Stimulated activated CD4-positive, alpha-beta T cell treated with anti-CD3 and anti-CD28 coated beads, Interleukin-15, amount 100 ng/mL, for 1 hour (primary cell): ENCODE measurements at regions not wholly inside any gene's neighbourhood (a gene's known extent, or its start where the extent isn't known, plus 50 kb on each side); places are given as distances from the start of the nearest gene placed in this dataset.
"Not testable (repeated sequence)": the region's sequence is repeated elsewhere in the genome, so short reads cannot be mapped to it uniquely, and the experiment has no call there.

Experiments
- DNase-seq, 2 donors: peaks; one replicate each; pipeline ENCODE4 v3.0.0-alpha.2; 2020; ENCODE audit warnings: low read depth in 1 of 2, low spot score in 1 of 2

DNA sequence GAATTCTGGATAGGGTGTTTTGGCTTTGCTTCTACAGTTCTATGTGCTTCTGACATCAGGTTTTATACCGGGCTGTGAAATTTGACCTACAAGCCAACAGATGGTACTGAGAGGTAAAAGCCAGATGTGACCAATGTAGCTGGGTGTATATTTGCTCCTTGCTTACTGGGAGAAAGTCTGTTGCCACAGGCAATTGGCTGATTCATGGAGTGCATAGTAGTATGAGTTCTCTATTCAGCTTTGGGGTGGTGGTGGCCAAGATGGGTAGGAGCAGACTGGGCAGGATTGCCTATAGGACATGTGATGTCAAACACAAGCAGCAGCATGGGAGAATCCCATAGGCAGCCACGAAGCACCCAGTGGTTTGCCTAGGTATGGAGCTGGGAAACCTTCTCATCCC lies 1827.0 kb downstream of the C4orf33 start:
- no peak for DNase-seq

DNA sequence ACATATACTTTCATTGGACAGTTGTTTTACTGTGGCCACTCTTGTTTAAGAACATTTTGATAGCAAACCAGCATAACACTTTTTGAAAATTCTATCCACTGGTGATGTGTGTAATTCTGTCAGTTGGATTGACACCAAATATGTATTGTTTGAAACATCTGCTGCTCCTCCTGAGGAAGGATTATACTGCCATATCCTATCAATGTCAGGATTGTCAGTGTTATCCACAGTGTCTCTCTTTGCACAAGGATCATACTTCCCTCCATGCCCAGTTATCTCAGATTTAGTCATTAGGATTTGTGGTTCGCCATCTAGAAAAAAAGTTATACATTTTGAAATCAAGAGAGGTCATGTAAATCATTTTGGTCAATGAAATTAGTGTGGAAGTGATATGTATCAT lies 1859.6 kb downstream of the C4orf33 start:
- no peak for DNase-seq

- no peak for DNase-seq
Observed at GRCh38 chr4:130985371-130985770, 1889.4 kb downstream of the C4orf33 start.

GRCh38 chr4:130995988-130996387 lies 1900.0 kb downstream of the C4orf33 start:
- DNase-seq = no peak

- DNase-seq = no peak
Observed at GRCh38 chr4:131001371-131001770, 1905.4 kb downstream of the C4orf33 start.

- no peak for DNase-seq
Observed at GRCh38 chr4:131002132-131002531, 1906.2 kb downstream of the C4orf33 start.

GRCh38 chr4:131006388-131006787 lies 1910.4 kb downstream of the C4orf33 start:
- no peak for DNase-seq

DNA sequence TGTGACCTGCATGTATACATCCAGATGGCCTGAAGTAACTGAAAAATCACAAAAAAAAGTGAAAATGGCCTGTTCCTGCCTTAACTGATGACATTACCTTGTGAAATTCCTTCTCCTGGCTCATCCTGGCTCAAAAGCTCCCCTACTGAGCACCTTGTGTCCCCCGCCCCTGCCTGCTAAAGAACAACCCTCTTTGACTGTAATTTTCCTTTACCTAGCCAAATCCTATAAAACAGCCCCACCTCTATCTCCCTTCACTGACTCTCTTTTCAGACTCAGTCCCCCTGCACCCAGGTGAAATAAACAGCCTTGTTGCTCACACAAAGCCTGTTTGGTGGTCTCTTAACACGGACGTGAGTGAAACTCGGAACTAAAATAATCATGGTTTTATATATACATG lies 1916.0 kb downstream of the C4orf33 start:
- not testable (repeated sequence) for DNase-seq

DNA sequence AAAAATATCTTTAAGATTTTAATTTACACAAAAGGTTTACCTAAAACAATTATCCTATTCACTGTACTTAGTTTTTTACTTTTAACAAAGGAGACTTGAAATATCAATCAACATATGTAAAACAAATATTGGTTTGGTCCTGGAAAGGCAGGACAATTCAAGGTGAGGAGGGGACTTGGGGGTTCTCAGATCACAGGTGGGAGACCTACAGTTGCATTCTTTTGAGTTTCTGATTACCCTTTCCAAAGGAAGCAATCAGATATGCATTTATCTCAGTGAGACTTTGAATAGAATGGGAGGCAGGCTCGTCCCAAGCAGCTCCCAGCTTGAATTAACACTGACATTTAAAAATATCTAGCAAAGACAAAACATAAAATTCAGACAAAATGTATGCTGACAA lies 1917.3 kb downstream of the C4orf33 start:
- no peak for DNase-seq

GRCh38 chr4:131026771-131027170 lies 1930.8 kb downstream of the C4orf33 start:
- DNase-seq = no peak

GRCh38 chr4:131044368-131044767 lies 1948.4 kb downstream of the C4orf33 start:
- DNase-seq = no peak

GRCh38 chr4:131046821-131047220 lies 1950.9 kb downstream of the C4orf33 start:
- DNase-seq = no peak

DNA sequence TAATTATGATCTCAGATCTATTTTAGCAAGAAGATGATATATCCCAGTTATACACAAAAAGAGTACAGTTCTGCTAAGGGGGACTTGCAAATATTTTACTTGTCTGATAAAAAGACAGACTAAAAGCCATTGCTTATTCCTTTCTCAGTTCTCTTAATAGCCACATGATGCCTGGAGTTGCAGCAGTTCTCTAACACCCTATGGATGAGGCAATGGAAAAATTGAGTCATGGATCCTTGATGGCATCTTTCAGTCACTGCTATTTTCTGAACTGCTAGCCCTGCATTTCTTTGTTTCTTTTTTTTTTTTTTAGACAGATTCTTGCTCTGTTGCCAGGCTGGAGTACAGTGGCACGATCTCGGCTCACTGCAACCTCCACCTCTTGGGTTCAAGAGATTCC lies 1956.7 kb downstream of the C4orf33 start:
- DNase-seq = no peak

GRCh38 chr4:131054489-131055019 lies 1958.6 kb downstream of the C4orf33 start:
- DNase-seq = no peak

GRCh38 chr4:131061734-131062133 lies 1965.8 kb downstream of the C4orf33 start:
- no peak for DNase-seq

DNA sequence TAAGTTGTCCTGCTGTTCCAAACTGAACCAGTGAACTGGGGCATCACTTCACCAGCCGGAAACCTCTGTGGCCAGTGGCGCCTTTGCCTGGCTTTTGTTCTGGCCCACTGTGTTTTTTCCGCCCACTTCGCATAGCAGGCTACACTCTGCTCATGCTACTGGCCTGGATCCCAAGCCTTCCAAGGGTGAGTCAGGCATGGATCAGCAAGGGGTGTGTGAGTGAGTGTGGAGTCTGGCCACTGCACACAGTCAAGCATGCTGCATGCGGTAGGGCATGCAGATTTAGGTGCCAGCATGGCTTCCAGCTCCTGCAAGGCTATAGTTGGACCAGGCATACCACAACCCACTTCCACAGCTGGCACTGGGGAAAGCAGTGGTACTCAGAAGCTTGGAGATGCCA lies 1967.9 kb downstream of the C4orf33 start:
- DNase-seq = no peak

GRCh38 chr4:131081069-131081468 lies 1985.1 kb downstream of the C4orf33 start:
- DNase-seq = no peak

GRCh38 chr4:131084997-131085396 lies 1989.0 kb downstream of the C4orf33 start:
- no peak for DNase-seq

- no peak for DNase-seq
Observed at GRCh38 chr4:131091896-131092295, 1995.9 kb downstream of the C4orf33 start.

DNA sequence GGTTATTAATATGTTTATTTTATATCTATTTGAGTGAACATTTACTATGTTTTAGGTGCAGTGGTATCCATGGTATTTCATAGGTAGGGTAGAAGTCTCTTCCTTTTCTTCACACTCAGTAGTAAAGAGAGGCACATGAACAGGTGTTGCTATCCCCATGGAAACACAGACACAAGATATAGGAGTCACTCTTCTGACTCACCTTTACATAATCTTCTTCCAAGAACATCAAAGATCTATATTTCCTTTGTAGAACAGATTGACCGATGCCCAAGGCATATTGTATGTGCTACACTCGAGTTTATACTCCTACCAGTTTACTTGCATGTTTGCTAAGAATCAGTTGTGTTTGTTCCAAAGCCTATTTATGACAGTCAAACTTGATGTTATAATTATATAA lies 1997.4 kb downstream of the C4orf33 start:
- DNase-seq = no peak

GRCh38 chr4:131098976-131099375 lies 2003.0 kb downstream of the C4orf33 start:
- DNase-seq = no peak

DNA sequence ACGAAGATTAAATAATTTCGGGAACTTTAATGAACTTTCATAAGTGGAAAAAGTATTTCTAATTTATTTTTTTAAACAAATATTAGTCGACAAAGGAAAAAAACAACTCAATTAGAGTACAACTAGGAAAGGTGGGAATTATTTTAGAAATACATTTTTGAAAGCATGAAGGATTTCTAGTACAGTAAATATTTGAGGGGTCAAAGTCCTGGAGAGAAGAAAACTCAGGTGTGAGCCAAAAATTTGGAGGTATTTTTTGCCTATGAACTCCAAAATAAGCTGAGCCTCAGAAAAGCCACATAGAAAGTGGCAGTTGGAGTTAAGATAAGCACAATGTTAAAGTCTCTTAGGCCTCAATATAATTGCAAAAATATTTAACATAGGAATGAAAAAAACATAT lies 2017.3 kb downstream of the C4orf33 start:
- DNase-seq = no peak

DNA sequence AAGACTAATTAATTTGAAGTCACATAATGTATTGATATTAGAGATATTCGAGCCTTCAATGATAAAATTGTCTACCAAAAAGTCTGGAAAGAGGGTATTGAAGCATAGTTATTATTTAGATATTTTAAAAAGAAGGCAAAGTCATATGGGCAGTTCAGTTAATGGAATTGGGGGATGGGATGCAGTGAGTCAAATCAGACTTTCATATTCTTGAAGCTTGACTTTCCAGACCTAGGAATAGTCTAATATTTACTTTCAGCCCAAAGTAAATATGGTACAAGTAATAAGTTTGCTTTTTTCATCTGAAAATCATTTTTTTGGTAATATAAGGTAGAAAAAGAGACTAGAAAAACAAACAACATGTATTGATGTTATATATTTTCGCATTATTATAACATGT lies 2017.8 kb downstream of the C4orf33 start:
- DNase-seq = no peak

DNA sequence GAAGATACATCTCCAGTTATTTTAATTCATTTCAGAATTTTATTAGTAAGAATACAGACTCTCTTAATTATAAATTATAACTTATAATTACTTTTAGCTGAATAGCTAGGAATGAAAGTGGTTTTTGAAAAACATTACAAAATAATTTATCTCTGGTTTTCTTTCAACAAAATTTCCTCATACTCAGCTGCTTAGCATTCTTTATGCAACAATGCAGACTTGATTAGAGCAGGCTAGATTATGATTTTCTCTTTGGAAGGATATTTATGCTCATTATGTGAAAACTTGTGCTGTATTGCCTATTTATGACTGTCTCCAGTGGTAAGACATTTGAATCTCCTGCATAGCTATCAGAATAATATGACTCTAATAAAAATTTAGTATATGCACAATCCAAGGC lies 2023.7 kb downstream of the C4orf33 start:
- DNase-seq = no peak
